Endothelial cell of umbilical vein (primary cell): ENCODE measurements at regions not wholly inside any gene's neighbourhood (a gene's known extent, or its start where the extent isn't known, plus 50 kb on each side); places are given as distances from the start of the nearest gene placed in this dataset.

Experiments
- BruUV-seq: library from RNA; stranded (reverse); fragments of 400-500 nt; replicated peaks from 2 replicates; lab custom pipeline; 2021; lab: Mats Ljungman, UMichigan
- CTCF ChIA-PET: fragments of 300-600, 350-600 bp; sonication (Branson Sonifier 250); formaldehyde crosslinking; loops from one replicate; lab custom pipeline; 2021; ENCODE audit warnings: antibody characterized with exemption, inconsistent platforms; lab: Charles Lee
- POLR2A ChIA-PET: fragments of 300-600, 350-600 bp; sonication (Branson Sonifier 250); formaldehyde crosslinking; loops from one replicate; lab custom pipeline; 2021; ENCODE audit warnings: antibody characterized with exemption, inconsistent platforms; lab: Charles Lee
- DNase-seq: peaks from one replicate; pipeline ENCODE4 v3.0.0-alpha.2; 2011; ENCODE audit warnings: low read depth, low spot score
- FAIRE-seq: peaks from 2 replicates; lab custom pipeline; 2011; peaks lifted over from hg19 to GRCh38; lab: Jason Lieb, UNC
- H2AFZ ChIP-seq: 2 replicates; pipeline ENCODE4 v1.6.0; 2012; ENCODE audit warnings: low read depth, low read length, control low read depth, inconsistent platforms
- H3K27ac ChIP-seq: 2 replicates; pipeline ENCODE4 v1.5.1; 2011; ENCODE audit warnings: low read depth, mild to moderate bottlenecking, control low read depth, low read length, moderate library complexity; ENCODE audit not compliant: insufficient read depth
- H3K27me3 ChIP-seq, 2 experiments: 2 replicates each; pipeline versions ENCODE4 v1.6.0 to v1.6.1; 2011; ENCODE audit warnings: low read length in 2 of 2, mixed read lengths in 1 of 2; ENCODE audit not compliant: control insufficient read depth in 2 of 2, insufficient read depth in 2 of 2
- H3K36me3 ChIP-seq, 2 experiments: 2 replicates in 1 of 2; 3 replicates in 1 of 2; pipeline ENCODE4 v1.5.1; 2011; ENCODE audit warnings: low read length in 2 of 2, mild to moderate bottlenecking in 1 of 2, moderate library complexity in 1 of 2; ENCODE audit not compliant: control insufficient read depth in 2 of 2, insufficient read depth in 2 of 2; ENCODE audit errors: extremely low read depth in 1 of 2
- H3K4me1 ChIP-seq: 3 replicates; pipeline ENCODE4 v1.5.1; 2011; ENCODE audit warnings: mild to moderate bottlenecking, low read length; ENCODE audit not compliant: control insufficient read depth, insufficient read depth; ENCODE audit errors: extremely low read depth
- H3K4me2 ChIP-seq: 2 replicates; pipeline ENCODE4 v1.6.1; 2011; ENCODE audit warnings: low read length, control low read depth, mixed read lengths; ENCODE audit not compliant: insufficient read depth
- H3K4me3 ChIP-seq, 3 experiments: fragments of 200-600 bp in 1 of 3; sonication (generic), shearing (Covaris generic) in 1 of 3; replicated peaks in 1 of 3; 2 replicates each; pipeline ENCODE4 v1.5.1; 2011 to 2016; ENCODE audit warnings: control low read depth in 3 of 3, low read length in 3 of 3, mild to moderate bottlenecking in 2 of 3, inconsistent platforms in 1 of 3, low read depth in 1 of 3, moderate library complexity in 1 of 3; ENCODE audit not compliant: insufficient read depth in 1 of 3
- H3K79me2 ChIP-seq: 2 replicates; pipeline ENCODE4 v1.6.0; 2012; ENCODE audit warnings: low read length, inconsistent platforms; ENCODE audit not compliant: control insufficient read depth, insufficient read depth
- H3K9ac ChIP-seq: replicated peaks from 2 replicates; pipeline ENCODE3; 2011; ENCODE audit warnings: low read length, control low read depth; ENCODE audit not compliant: insufficient read depth; ENCODE audit errors: extremely low read depth
- H3K9me1 ChIP-seq: replicated peaks from 3 replicates; pipeline ENCODE4 v1.6.0; 2011; ENCODE audit warnings: mild to moderate bottlenecking, low read length; ENCODE audit not compliant: control insufficient read depth, insufficient read depth; ENCODE audit errors: extremely low read depth
- H3K9me3 ChIP-seq: replicated peaks from 2 replicates; pipeline ENCODE4 v1.5.1; 2012; ENCODE audit warnings: low read length, inconsistent platforms; ENCODE audit not compliant: control insufficient read depth, insufficient read depth
- H4K20me1 ChIP-seq: replicated peaks from 2 replicates; pipeline ENCODE3; 2011; ENCODE audit warnings: mild to moderate bottlenecking, low read length; ENCODE audit not compliant: control insufficient read depth, insufficient read depth; ENCODE audit errors: extremely low read depth
- CTCF ChIP-seq, 2 donors: IDR thresholded peaks; 1 replicate in 1 of 2; 2 replicates in 1 of 2; pipeline ENCODE4 v1.5.1; 2011; ENCODE audit warnings: low read length in 2 of 2, mild to moderate bottlenecking in 2 of 2, moderate library complexity in 2 of 2, control low read depth in 1 of 2, inconsistent platforms in 1 of 2, low read depth in 1 of 2; ENCODE audit not compliant: insufficient read depth in 1 of 2; ENCODE audit errors: extremely low read depth in 1 of 2
- EZH2 ChIP-seq: IDR thresholded peaks from 2 replicates; pipeline ENCODE4 v1.6.1; 2012; ENCODE audit warnings: borderline replicate concordance, low read depth, mild to moderate bottlenecking, moderate library complexity, low read length, inconsistent platforms; ENCODE audit not compliant: severe bottlenecking
- FOS ChIP-seq: IDR thresholded peaks from 2 replicates; pipeline ENCODE4 v1.6.1; 2011; ENCODE audit warnings: mild to moderate bottlenecking, low read length, moderate library complexity, borderline replicate concordance; ENCODE audit not compliant: insufficient read depth
- JUN ChIP-seq: IDR thresholded peaks from 2 replicates; pipeline ENCODE4 v1.6.1; 2011; ENCODE audit warnings: borderline replicate concordance, low read depth; ENCODE audit not compliant: insufficient read length, insufficient read depth
- MAX ChIP-seq: IDR thresholded peaks from 2 replicates; pipeline ENCODE4 v1.6.1; 2011; ENCODE audit not compliant: insufficient read depth, insufficient read length
- MYC ChIP-seq: IDR thresholded peaks from one replicate; pipeline ENCODE4 v1.6.1; 2011; ENCODE audit warnings: mild to moderate bottlenecking, low read depth, low read length
- POLR2A ChIP-seq: IDR thresholded peaks from 2 replicates; pipeline ENCODE4 v1.6.1; 2012; ENCODE audit warnings: low read depth, mild to moderate bottlenecking, control low read depth, low read length
- POLR2AphosphoS5 ChIP-seq: IDR thresholded peaks from 2 replicates; pipeline ENCODE4 v1.6.1; 2012; ENCODE audit warnings: low read depth, mild to moderate bottlenecking, control low read depth, low read length, moderate library complexity; ENCODE audit not compliant: insufficient read depth
- dilution Hi-C: fragments of 300-500 bp; cut with MboI; formaldehyde crosslinking; loops from one replicate; pipeline ENCODE4 v1.15.0; 2019; ENCODE audit warnings: low sequenced_read_pairs; ENCODE audit not compliant: extremely low pct_ligation_motif_present
- intact Hi-C: fragments of 100-400 bp; cut with micrococcal nuclease; formaldehyde crosslinking; loops from one replicate; pipeline ENCODE4 v1.10.0; 2022

GRCh38 chr5:3163626-3164025 lies 412.1 kb upstream of the IRX2 start:
- intact Hi-C loops (no loop called here), dilution Hi-C loops (no loop called here)
- H4K20me1 ChIP-seq = no peaks in the 10 kb centered on the region
- no peaks in the 10 kb centered on the region for H3K79me2 ChIP-seq
- no TSS peak for BruUV-seq
- ChIA-PET POLR2A (no interaction called here), CTCF (no interaction called here)
- no peak overlapping the region for H2AFZ ChIP-seq
- H3K36me3 ChIP-seq = no peaks in the 10 kb centered on the region
- no peaks in the 10 kb centered on the region for H3K4me1 ChIP-seq
- FAIRE-seq = no peak
- no peak for DNase-seq
- H3K9ac ChIP-seq = no peak overlapping the region
- H3K27me3 ChIP-seq = no peaks in the 10 kb centered on the region
- H3K9me1 ChIP-seq = no peaks in the 10 kb centered on the region
- H3K4me3 ChIP-seq = no peak overlapping the region
- no peak overlapping the region for H3K4me2 ChIP-seq
- no peak overlapping the region for H3K27ac ChIP-seq
- H3K9me3 ChIP-seq = peaks cover 6% of the 10 kb centered on the region
- TF ChIP-seq CTCF (IDR thresholded peaks at IDR 0.05; ENCODE audit: extremely low read depth in 1 of 2, insufficient read depth in 1 of 2, low read depth in 1 of 2, low read length in 2 of 2) = no peak
- TF ChIP-seq FOS = no peak
- TF ChIP-seq MYC = no peak
- no peak for TF ChIP-seq POLR2AphosphoS5
- no peak for TF ChIP-seq POLR2A
- no peak for TF ChIP-seq MAX
- TF ChIP-seq JUN = no peak
- no peak for TF ChIP-seq EZH2
